G401.6 (cell line): ENCODE measurements at regions not wholly inside any gene's neighbourhood (a gene's known extent, or its start where the extent isn't known, plus 50 kb on each side); places are given as distances from the start of the nearest gene placed in this dataset.
"Not testable (repeated sequence)": the region's sequence is repeated elsewhere in the genome, so short reads cannot be mapped to it uniquely, and the experiment has no call there.

Experiments used
- FAIRE-seq: peaks from 2 replicates; lab custom pipeline; 2012; peaks lifted over from hg19 to GRCh38; lab: Jason Lieb, UNC

DNA sequence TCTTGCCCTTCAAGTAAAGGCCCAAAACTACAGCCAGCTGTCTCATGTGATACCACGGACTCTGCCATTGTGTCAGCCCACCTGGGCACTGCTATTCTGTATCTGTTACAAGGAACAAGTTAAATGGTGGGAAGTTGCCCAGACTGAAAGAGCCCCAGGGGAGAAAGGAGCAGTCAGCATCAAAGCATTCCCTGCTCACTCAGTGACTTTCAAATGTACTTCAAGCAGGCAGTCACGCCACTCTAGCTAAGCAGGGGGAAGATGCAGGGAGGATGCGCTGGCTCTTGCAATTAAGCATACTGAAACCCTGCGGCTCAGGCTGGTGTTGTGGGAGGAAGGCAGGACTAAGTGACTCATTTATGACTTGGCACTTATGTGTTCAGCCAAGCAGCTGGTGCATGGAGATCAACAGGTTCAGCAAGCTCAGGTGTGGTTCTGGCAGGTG lies 1249.6 kb downstream of the TYW1 start:
- no peak for FAIRE-seq

- no peak for FAIRE-seq
These were observed 1250.5 kb downstream of the TYW1 start for GRCh38 chr7:68247126-68247525.

DNA sequence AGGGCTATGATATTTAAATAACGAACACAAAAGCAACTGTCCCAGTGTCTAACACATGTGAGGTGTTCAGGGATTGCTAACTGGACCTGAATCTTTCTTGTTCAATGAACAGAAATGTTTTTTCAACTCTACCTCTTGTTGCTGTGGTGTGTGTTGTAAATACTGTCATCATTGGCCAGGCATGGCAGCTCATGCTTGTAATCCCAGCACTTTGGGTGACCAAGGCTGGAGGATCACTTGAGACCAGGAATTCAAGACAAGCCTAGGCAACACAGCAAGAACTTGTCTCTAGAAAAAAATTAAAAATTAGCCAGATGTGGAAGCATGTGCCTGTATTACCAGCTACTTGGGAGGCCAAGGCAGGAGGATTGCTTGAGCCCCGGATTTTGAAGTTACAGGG lies 1250.9 kb downstream of the TYW1 start:
- FAIRE-seq, result no peak

GRCh38 chr7:68248973-68249372 lies 1252.3 kb downstream of the TYW1 start:
- no peak for FAIRE-seq

DNA sequence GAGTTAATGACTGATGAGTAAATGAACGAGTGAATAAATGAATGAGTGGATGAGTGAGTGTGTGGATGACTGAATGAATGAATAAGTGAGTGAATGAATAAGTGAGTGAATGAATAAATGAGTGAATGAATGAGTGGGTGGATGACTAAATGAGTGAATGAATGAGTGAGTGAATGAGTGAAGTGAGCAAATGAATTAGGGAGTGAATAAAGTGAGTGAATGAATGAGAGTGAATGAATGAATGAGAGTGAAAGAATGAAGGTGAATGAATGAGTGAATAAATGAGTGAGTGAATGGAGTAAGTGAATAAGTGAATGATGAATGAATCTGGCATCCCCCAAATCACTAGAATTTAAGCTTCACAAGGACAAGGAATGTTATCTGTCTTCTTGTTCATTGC lies 1253.0 kb downstream of the TYW1 start:
- FAIRE-seq, result no peak

DNA sequence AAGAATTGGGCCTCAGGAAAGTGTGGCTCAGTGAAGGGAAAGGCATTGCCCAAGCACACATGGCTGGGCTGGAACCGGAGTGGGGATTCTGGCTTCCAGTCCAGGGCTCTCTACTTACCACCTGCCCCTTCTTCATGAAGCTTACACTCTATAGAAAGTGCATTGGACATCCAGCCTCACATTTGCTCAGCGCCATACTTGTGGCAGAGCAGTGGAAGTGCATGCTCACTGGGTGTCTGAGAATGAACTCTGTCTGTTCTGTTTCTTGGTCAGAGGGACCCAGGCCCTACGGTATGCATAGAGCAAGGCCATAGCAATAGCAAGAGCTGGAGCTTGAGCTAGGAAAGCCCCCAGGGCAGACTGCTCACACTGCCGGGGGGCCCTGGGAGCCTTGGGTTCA lies 1253.5 kb downstream of the TYW1 start:
- FAIRE-seq, result no peak

DNA sequence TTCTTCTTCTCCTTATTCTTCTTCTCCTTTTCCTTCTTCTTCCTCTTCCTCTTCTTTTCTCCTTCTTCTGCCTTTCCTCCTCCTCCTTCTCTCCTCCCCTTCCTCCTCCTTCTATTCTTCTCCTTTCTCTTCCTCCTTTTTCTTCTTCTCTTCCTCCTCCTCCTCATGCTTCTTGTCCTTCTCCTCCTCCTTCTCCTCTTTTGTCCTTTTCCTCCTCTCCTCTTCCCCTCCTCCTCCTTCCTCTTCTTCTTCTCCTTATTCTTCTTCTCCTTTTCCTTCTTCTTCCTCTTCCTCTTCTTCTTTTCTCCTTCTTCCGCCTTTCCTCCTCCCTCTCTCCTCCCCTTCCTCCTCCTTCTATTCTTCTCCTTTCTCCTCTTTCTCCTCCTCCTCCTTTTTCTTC lies 1258.2 kb downstream of the TYW1 start:
- not testable (repeated sequence) for FAIRE-seq

GRCh38 chr7:68256295-68256694 lies 1259.7 kb downstream of the TYW1 start:
- no peak for FAIRE-seq

DNA sequence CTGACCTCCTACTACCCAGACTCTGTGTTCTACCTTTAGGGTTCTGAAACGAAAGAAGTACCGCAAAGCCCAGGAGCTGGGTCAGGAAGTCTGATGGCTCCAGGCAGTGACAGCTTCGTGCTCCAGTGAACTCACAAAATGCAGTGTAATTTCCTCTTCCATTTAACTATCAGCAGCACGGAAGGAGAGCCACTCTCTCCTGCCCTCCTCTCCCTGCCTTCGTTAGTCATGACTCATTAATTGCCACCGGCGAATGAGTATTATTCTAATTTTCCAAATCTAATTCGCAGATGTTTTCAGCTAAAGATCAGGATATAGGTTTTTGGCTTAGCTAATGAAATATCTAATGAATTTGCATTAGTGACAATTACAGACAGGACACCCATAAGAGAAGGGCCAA lies 1262.0 kb downstream of the TYW1 start:
- FAIRE-seq, result no peak

DNA sequence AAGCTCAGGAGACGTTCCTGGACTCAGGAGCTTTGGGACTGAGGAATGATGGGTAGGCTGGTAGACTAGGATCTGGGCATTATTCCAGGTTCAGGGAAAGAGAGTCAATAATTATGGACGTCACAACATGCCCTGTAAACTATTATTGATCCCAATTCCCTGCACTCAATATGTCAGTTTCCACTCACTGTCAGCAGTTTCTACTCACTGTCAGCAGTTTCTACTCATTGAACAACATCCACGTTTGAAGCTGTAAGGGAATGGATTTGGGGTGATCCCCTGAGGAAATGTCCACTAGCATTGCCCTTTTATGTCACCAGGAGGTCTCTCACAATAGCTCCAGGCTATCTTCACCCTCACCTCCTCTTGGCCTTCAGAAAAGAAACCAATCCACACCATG lies 1268.6 kb downstream of the TYW1 start:
- no peak for FAIRE-seq

DNA sequence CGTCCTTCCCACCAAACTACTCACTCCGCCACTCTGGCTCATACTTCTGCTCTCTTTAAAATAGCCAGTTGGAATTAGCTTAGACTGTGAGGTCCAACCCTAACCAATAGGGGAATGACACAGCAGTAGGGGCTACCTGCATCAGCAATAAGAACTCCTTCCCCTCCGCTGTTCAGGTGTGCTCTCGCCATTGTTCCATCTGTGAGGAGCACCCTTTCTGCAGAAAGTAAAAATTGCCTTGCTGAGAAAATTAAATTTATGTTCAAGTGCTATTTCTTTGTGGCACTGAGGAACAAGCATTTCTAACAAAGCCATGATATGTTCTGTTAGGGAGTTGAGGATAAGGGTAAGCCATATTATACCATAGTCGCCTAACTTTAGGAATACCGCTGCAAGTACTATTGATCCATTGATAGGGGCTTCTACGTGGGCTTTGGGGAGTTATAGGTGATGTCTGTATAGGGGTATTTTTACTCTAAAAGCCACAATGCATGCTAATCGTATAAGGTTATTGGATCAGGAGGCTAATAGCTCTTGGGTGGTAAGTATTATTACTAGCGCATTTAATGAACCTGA lies 1269.5 kb downstream of the TYW1 start:
- FAIRE-seq, result no peak

- no peak for FAIRE-seq
These were observed 1270.9 kb downstream of the TYW1 start for GRCh38 chr7:68267486-68267885.

DNA sequence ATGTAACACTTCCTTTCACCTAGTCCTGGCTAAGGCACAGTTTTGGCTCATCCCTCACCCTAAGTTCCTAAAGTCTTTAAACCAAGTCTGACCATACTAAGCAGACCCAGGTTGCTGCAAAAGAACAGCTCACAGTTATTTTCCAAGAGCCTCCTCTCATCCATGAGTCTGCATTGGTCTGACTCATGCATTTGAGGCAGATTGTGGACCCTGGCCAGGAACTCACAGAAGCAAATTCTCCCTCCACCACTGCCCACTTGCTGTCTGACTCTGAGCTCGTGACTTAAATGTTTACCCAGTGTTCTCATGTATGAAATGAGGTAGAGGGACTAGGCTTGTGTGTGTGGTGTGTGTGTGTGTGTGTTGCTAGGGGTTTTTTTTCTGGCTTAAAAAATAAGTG lies 1272.8 kb downstream of the TYW1 start:
- no peak for FAIRE-seq

DNA sequence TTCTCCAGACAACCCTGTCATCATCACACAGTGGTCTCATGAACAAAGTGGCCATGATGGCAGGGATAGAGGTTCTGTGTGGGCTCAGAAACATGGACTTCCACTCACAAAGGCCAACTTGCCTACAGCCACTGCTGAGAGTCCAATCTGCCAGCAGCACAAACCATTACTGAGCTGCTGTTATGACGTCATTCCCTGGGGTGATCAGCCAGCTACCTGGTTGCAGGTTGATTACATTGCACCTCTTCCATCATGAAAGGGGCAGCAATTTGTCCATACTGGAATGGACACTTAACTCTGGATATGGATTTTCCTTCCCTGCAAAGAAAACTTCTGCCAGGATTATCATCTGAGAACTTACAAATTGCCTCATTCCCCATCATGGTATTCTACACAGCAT lies 1275.9 kb downstream of the TYW1 start:
- FAIRE-seq, result no peak

GRCh38 chr7:68276725-68277124 lies 1280.1 kb downstream of the TYW1 start:
- no peak for FAIRE-seq

GRCh38 chr7:68279827-68280400 lies 1283.3 kb downstream of the TYW1 start:
- FAIRE-seq, result no peak

DNA sequence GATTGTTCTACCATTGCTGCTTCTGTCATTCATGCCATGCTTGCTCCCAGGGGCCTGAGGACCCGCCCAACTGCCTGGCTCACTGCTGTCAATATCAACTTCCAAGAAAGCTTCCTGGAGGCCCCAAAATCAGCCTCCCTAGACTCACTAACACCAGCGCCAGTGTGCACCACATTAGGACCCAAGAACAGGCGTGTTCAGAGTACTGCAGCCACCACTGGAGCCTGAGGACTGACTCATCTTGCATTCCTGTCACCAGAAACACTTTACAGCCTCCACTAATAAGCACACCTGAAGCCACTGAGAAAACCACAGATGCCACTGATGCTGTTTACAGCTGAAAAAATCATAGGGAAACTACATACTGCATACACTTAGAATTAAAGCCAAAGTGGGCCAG lies 1284.3 kb downstream of the TYW1 start:
- no peak for FAIRE-seq

DNA sequence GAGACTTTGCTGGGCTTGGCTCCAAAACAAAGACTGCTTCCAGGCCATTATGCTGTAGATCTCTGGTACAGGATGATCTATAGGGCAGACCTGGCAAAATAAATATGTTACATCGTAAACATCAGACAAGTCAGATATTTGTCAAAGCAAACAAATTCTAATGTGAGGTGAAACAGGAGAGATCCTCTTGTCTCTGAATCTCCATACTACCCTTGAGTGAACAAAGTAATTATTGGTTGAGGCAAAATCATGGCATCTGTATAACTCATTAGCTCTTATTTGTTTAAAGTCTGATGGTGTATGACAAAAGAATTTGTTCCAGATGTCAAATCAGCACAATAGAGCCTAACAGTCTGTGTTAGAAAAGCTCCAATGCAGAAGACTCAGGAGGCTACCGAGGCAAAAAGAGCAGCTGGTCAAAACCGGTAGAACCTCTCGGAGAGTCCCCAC lies 1291.5 kb downstream of the TYW1 start:
- no peak for FAIRE-seq

DNA sequence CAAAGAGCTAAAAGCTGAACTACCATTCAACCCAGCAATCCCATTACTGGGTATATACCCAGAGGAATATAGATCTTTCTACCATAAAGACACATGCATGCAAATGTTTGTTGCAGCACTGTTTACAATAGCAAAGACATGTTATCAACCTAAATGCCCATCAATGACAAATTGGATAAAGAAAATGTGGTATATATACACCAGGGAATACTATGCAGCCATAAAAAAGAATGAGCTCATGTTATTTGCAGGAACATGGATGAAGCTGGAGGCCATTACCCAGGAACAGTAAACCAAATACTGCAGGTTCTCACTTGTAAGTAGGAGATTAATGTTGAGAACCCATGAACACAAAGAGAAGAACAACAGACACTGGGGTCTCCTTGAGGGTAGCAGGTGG lies 1295.1 kb downstream of the TYW1 start:
- no peak for FAIRE-seq

GRCh38 chr7:68295386-68295785 lies 1298.8 kb downstream of the TYW1 start:
- no peak for FAIRE-seq

DNA sequence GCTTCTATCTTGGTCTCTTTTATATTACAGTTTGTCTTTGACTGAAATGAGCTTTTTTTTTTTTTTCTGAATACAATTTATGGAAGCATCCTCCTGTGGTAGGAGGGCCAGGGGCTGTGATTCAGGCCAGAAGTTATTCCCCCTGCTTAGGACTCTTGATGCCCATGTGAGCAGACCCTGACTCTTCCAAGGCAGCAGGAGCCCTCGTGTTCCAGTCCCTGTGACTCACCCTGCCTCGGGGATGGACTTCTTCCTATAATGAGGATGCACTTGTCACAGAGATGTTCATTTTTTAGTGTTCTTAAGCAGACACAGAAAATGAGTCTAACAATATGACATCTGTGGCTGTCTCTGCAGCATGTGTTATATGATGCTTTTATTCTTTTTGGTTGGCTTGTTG lies 1293.7 kb upstream of the AUTS2 start:
- no peak for FAIRE-seq

DNA sequence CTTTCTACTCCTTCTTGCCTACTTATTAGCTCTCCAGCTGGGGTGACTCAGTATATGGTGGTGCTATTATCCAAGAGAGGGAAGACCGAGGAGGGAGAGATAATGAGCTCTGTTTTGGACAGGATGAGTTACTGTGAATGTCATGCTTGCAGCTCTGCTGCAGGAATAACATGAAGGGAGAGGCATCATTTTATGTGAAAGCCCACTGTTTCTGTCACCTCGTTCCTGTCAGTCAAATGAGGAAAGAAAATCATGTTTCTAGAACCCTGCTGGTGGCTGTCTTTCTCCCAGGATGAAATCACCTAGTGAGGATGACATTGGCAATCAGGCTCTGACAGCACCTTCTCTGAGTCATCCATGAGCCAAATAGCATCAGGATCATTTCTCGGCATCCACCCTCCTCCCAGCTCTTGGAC lies 1291.6 kb upstream of the AUTS2 start:
- no peak for FAIRE-seq

- FAIRE-seq, result no peak
These were observed 1289.0 kb upstream of the AUTS2 start for GRCh38 chr7:68309271-68309670.

- no peak for FAIRE-seq
These were observed 1288.5 kb upstream of the AUTS2 start for GRCh38 chr7:68309806-68310205.

- FAIRE-seq, result no peak
These were observed 1286.3 kb upstream of the AUTS2 start for GRCh38 chr7:68311958-68312357.
